ENCODE measurements at regions not wholly inside any gene's neighbourhood (a gene's known extent, or its start where the extent isn't known, plus 50 kb on each side); places are given as distances from the start of the nearest gene placed in this dataset.
"Not testable (repeated sequence)": the region's sequence is repeated elsewhere in the genome, so short reads cannot be mapped to it uniquely, and the experiment has no call there.

DNA sequence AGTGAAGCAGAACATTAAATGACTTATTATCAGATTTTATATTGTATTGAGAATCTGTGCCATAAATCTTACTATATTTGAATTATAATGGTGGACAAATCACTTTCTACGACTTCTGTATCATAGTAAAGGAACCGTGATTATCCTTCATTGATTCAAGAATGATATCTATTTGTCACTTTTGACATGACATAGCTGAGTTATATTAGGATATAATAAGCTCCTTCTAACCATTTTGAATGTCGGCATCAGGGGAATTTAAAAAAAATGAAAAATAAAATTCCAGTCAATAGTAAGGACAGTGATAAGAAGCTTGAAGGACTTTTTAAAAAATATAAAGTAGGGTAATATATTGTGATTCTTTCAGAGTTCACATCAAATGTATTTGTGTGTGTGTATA, 338.9 kb upstream of the ACO1 start:
- DNase-seq, result no peak

GRCh38 chr9:32067261-32067660, 317.2 kb upstream of the ACO1 start:
- DNase-seq, result no peak

GRCh38 chr9:32069169-32069813, 315.2 kb upstream of the ACO1 start:
- DNase-seq, result no peak

- DNase-seq, result no peak
Measured at GRCh38 chr9:32069969-32070368, 314.5 kb upstream of the ACO1 start.

DNA sequence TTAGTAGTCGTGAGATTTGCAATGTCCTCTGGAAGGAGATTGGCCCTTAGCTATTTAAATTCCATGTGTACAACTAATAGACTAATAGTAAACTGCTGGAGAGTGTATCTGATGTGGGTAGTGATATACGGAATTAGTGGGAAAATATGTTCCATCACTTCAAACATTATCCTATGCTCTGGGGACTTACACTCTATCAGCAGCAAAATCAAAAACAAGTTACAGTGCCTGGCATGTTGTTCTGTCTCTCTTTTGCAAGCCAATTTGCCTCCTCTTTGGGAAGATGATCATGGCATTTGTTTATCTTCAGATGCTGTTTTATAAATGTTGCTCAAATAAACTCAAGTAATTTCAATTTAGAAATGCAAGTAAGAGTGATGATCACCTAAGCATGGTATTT, 311.9 kb upstream of the ACO1 start:
- DNase-seq, result no peak

- DNase-seq, result no peak
Measured at GRCh38 chr9:32092031-32092430, 292.4 kb upstream of the ACO1 start.

DNA sequence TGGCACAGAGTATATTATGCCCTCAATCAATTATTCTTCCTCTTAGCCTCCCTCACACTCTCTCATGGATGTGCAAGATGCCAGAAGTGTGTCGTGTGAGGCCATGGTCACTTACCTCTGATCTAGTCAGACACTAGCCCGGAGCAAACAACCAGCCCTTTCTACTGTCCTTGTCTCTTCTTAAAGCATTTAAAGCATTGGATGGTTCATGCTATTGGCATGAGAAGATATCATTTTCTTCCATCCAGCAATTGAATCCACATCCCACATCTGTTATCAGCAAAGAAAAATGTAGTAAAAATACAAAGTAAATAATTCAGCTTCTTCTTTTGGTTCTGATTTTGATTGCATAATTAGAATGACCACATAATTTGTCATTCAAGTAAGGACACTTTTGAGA, 267.2 kb upstream of the ACO1 start:
- no peak for DNase-seq

GRCh38 chr9:32128546-32128945, 255.9 kb upstream of the ACO1 start:
- no peak for DNase-seq

GRCh38 chr9:32130709-32131108, 253.7 kb upstream of the ACO1 start:
- not testable (repeated sequence) for DNase-seq

DNA sequence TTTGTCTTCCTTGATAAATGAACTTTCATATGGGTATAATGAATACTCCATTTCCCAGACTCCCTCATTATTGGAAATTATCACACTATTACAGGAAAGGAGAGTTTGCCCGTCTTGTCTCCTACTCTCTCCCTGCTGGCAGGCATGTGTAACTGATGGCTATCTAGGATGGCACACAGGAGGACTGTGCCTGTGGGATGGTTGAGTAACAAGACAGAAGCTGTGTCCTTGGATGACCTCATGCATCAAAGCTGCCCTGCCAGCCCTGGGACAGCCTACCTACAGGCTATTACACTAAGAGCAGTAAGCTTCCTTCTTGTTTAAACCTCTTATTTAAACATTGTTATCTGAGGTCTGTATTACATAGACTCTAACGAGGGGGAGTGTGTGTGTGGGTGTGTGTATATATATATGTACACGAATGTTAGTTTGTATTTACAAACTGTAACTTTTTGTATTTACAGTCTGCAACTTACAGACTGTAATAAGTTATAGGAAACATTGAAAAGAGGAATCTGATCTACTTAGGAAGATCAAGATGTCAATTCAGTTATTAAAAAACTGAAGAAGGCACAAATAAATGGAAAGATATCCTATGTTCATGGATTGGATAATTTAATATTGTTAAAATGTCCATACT, 247.6 kb upstream of the ACO1 start:
- DNase-seq, result no peak

GRCh38 chr9:32142074-32142473, 242.4 kb upstream of the ACO1 start:
- no peak for DNase-seq

DNA sequence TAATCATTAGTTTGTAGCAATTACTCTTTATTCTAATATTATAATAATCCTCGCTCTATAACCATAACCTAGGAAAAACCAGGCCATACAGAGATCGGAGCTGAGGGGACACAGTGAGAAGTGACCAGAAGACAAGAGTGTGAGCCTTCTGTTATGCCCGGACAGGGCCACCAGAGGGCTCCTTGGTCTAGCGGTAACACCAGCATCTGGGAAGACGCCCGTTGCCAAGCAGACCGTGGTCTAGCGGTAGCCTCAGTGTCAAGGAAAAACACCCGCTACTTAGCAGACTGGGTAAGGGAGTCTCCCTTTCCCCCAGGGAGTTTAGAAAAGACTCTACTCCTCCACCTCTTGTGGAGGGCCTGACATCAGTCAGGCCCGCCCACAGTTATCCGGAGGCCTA, 235.9 kb upstream of the ACO1 start:
- not testable (repeated sequence) for DNase-seq

- no peak for DNase-seq
Measured at GRCh38 chr9:32161209-32161608, 223.2 kb upstream of the ACO1 start.

GRCh38 chr9:32161720-32162119, 222.7 kb upstream of the ACO1 start:
- no peak for DNase-seq

GRCh38 chr9:32166316-32166715, 218.1 kb upstream of the ACO1 start:
- not testable (repeated sequence) for DNase-seq

DNA sequence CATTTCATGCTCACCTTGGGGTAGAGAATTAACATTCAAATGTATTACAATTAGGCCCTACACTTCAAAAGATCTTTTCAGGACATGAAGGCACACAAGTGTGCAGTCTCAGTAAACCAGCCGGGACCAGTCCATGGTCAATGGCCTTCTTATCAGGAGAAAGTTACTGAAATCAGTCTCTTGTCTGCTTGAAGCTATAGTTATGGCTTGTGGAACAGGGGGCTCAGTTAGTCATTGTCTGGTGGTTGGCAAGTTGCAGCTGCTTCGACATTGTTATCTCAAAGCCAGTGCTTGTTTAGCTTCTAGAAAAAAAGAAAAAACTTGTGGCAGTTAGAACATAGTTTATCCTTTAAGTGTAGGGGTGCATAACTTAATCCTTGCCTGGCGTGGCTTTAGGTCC, 213.1 kb upstream of the ACO1 start:
- no peak for DNase-seq

GRCh38 chr9:32172256-32172655, 212.2 kb upstream of the ACO1 start:
- DNase-seq, result no peak

- no peak for DNase-seq
Measured at GRCh38 chr9:32177396-32177795, 207.0 kb upstream of the ACO1 start.

DNA sequence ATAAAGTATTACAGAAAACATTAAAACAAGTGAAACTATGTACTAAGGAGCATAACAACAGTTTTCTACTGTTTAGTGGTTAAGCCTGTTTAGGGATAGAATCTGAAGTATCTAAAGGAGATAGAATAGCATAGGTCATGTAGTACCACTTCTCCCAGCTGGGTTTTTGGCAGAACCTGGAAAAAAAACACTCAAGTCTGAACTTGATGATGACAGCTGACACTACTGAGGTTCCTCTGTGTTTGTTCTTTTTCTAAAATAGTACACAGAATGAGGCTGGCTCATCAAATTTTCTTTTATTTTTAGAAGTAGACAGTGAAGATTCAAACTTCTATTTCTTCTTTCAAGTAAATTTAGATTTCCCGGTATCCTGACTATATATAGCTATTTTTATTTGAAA, 203.8 kb upstream of the ACO1 start:
- no peak for DNase-seq

DNA sequence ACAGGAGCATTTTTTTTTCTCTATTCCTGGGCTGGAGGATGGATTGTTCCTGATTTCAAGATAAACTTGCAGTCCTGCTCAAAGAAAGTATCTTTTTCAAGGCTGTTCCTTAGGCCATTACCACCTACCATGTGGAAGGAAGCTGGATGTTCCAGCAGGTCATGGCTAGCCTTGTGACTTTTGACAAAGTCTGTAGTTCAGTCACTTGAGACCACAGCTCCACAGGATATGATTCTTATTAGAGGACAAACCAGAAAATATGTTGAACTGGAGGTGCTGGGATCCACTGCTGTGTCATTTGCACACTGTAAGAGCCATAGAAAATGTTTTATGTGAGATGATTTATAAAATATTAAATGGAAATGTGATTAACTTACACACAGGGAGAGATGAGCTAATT, 184.2 kb upstream of the ACO1 start:
- no peak for DNase-seq

GRCh38 chr9:32200896-32201295, 183.5 kb upstream of the ACO1 start:
- DNase-seq, result no peak

DNA sequence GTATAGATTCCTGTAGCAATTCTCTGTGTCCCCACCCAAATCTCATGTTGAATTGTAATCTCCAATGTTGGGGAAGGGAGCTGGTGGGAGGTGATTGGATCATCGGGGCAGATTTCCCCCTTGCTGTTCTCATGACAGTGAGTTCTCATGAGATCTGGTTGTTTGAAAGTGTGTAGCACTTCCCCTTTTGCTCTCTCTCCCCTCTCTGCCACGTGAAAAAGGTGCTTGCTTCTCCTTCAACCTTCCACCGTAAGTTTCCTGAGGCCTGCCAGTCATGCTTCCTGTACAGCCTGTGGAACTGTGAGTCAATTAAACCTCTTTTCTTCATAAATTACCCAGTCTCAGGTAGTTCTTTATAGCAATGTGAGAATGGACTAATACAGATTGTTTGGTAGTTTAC, 175.3 kb upstream of the ACO1 start:
- not testable (repeated sequence) for DNase-seq

- no peak for DNase-seq
Measured at GRCh38 chr9:32218100-32218767, 166.2 kb upstream of the ACO1 start.

GRCh38 chr9:32220750-32221149, 163.7 kb upstream of the ACO1 start:
- DNase-seq, result no peak

GRCh38 chr9:32234451-32234850, 150.0 kb upstream of the ACO1 start:
- DNase-seq, result no peak
